ENCODE measurements at regions not wholly inside any gene's neighbourhood (a gene's known extent, or its start where the extent isn't known, plus 50 kb on each side); places are given as distances from the start of the nearest gene placed in this dataset.

- H3K27ac ChIP-seq (ENCODE audit: control insufficient read depth, insufficient read depth): no peak overlapping the region
- FAIRE-seq: no peak
- H4K20me1 ChIP-seq (ENCODE audit: control insufficient read depth, insufficient read depth): no peaks in the 10 kb centered on the region
- no peak overlapping the region for H3K9ac ChIP-seq (ENCODE audit: control insufficient read depth, insufficient read depth, low read length)
- TF ChIP-seq REST (IDR thresholded peaks at IDR 0.05; ENCODE audit: low read depth, low read length): no peak
- no peak for TF ChIP-seq NFYA (IDR thresholded peaks at IDR 0.05; ENCODE audit: borderline replicate concordance, low read depth, low read length)
- no peak for TF ChIP-seq POLR2A (IDR thresholded peaks at IDR 0.05; ENCODE audit: low read depth, low read length)
- TF ChIP-seq, protein P1, sequence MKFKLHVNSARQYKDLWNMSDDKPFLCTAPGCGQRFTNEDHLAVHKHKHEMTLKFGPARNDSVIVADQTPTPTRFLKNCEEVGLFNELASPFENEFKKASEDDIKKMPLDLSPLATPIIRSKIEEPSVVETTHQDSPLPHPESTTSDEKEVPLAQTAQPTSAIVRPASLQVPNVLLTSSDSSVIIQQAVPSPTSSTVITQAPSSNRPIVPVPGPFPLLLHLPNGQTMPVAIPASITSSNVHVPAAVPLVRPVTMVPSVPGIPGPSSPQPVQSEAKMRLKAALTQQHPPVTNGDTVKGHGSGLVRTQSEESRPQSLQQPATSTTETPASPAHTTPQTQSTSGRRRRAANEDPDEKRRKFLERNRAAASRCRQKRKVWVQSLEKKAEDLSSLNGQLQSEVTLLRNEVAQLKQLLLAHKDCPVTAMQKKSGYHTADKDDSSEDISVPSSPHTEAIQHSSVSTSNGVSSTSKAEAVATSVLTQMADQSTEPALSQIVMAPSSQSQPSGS (IDR thresholded peaks at IDR 0.05; ENCODE audit: low read length): no peak
- TF ChIP-seq MTA2 (IDR thresholded peaks at IDR 0.05; ENCODE audit: low read depth): no peak
- no peak for TF ChIP-seq MXI1 (IDR thresholded peaks at IDR 0.05; ENCODE audit: low read depth, low read length)
- H3K79me2 ChIP-seq (ENCODE audit: control insufficient read depth, insufficient read depth, low read length): no peaks in the 10 kb centered on the region
- H3K4me2 ChIP-seq (ENCODE audit: control insufficient read depth, insufficient read depth): no peak overlapping the region
- H2AFZ ChIP-seq (ENCODE audit: control insufficient read depth, low read depth, low read length): no peak overlapping the region
- in situ Hi-C loops (cut with MboI): no loop called here
- BruUV-seq (replicated peaks): no TSS peak
- H3K9me3 ChIP-seq (replicated peaks; ENCODE audit: control insufficient read depth, insufficient read depth, low read length): no peaks in the 10 kb centered on the region
- no peaks in the 10 kb centered on the region; the same call in 1 of the 2 replicates for H3K4me1 ChIP-seq (ENCODE audit: control insufficient read depth, insufficient read depth, low read length)
- H3K4me3 ChIP-seq: no peak overlapping the region
- intact Hi-C loops (cut with micrococcal nuclease; ENCODE audit: unreplicated experiment): no loop called here
- RAD21 ChIA-PET (ENCODE audit: unreplicated experiment): interaction anchor here (1.4 kb wide), 1 partner anchor 240 kb away, joined by 3 read pairs; no protein-coding TSS in a partner anchor
- SMC1A ChIA-PET (ENCODE audit: uncharacterized antibody, unreplicated experiment): interaction anchor here (0.6 to 1.8 kb wide), 4 partner anchors 55 to 474 kb away, joined by 3 to 4 read pairs (median 3); no protein-coding TSS in a partner anchor
- POLR2A ChIA-PET: no interaction called here
- CTCF ChIA-PET: interaction anchor here (0.8 to 2.0 kb wide), 4 partner anchors 43 to 1114 kb away, joined by 3 to 7 read pairs (median 4); no protein-coding TSS in a partner anchor
- no peaks in the 10 kb centered on the region for H3K27me3 ChIP-seq (replicated peaks in 1 of 2; ENCODE audit: control insufficient read depth in 2 of 2, insufficient read depth in 2 of 2, low read length in 1 of 2)
- no peaks in the 10 kb centered on the region for H3K36me3 ChIP-seq (ENCODE audit: control insufficient read depth in 2 of 2, insufficient read depth in 2 of 2, low read length in 1 of 2)
- ATAC-seq: no peak
- DNase-seq (ENCODE audit: low read depth, low spot score): no peak
These were observed 168.2 kb downstream of the SH2D4B start for GRCh38 chr10:80705899-80706298.
